ENCODE measurements at regions not wholly inside any gene's neighbourhood (a gene's known extent, or its start where the extent isn't known, plus 50 kb on each side); places are given as distances from the start of the nearest gene placed in this dataset.

DNA sequence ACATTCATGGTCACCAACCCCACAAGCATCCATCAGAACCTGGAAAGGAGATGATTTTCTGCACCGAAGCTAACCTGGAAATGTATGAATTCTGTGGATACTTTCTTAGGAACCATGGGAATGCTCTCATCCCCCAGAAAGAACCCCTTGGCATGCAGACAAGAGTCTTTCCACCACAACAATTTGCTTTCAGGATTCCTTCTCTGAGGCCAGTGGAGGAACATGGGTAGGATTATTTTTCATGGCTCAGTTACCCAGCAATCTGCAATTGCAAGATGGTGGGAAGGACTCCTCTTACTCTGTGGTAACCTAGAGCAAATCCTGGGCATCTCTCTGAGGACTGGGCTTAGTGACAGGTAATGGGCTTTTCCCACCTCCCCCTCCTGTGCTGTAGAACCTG, 131.9 kb upstream of the MSX1 start:
- H3K36me3 Mint-ChIP-seq, result peaks cover 22 to 38% of the 10 kb centered on the region in 2 donors
- H3K27ac Mint-ChIP-seq, result no peak overlapping the region
- DNase-seq (ENCODE audit: low spot score in 2 of 2) (no peak), ATAC-seq (no peak)
- H3K9me3 Mint-ChIP-seq, result peaks cover 35 to 39% of the 10 kb centered on the region in 2 donors

DNA sequence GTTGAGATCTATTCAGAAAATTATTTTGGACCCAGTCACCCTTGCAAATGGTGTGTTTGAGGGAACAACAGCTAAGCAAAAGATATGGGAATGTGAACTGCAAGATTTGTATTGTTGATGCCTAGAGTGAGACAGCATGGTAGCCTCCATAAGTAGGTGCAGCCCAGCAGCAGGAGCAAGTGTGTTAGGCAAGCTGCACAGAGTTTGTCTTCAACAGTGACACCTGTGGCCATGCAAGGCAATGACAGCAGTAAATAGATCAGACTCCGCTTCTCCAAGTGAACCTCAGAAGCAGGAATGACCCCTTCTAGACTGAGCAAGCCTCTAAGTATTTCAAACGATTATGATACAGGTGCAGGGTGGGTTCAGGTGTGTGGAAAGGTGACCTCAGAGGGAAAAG, 133.4 kb upstream of the MSX1 start:
- Mint-ChIP-seq H3K27ac (no peak overlapping the region), H3K9me3 (peaks cover 35 to 39% of the 10 kb centered on the region in 2 donors), H3K36me3 (peaks cover 22 to 43% of the 10 kb centered on the region in 2 donors)
- DNase-seq (ENCODE audit: low spot score in 2 of 2) (no peak), ATAC-seq (no peak)

DNA sequence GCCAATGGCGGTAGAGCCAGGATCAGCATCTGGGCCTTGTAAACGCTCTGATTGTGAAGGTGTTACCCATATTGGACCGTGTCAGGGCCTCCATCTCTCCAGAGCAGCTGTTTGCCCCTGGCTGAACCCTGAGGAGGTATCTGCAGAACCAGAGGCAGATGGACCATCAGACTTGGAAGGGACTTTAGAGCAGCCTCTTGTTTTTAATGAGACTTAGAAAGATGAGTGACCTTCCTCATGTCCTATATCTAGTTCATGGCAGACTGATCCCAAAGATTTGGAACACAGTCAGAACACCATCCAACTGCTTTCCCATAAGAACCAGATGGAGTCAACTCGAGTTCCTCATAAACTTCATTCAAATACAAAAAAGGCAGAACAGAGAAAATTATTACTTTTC, 135.1 kb upstream of the MSX1 start:
- Mint-ChIP-seq H3K9me3 (peaks cover 35 to 40% of the 10 kb centered on the region in 2 donors), H3K27ac (no peak overlapping the region), H3K36me3 (peaks cover 22 to 43% of the 10 kb centered on the region in 2 donors)
- ATAC-seq, result no peak
- no peak for DNase-seq (ENCODE audit: low spot score in 2 of 2)

DNA sequence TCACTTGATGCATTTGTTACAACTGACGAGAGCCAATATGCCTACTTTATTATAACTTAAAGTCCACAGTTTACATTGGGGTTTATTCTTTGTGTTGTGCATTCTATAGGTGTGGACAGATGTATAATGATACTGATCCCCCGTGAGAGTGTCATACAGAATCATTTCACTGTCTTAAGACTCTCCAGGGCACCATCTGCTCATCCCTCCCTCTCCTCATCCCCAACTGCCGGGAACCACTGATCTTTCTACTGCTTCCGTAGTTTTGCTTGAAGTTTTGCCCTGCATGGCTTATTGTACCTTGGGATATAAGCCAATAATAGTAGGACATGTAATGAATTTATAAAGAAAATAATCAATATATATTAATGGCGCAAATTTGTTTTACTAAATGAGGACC, 137.8 kb upstream of the MSX1 start:
- DNase-seq (ENCODE audit: low spot score in 2 of 2), result no peak
- Mint-ChIP-seq H3K36me3 (peaks cover 16 to 40% of the 10 kb centered on the region in 2 donors), H3K9me3 (peaks cover 30 to 40% of the 10 kb centered on the region in 2 donors), H3K27ac (no peak overlapping the region)
- ATAC-seq, result no peak

DNA sequence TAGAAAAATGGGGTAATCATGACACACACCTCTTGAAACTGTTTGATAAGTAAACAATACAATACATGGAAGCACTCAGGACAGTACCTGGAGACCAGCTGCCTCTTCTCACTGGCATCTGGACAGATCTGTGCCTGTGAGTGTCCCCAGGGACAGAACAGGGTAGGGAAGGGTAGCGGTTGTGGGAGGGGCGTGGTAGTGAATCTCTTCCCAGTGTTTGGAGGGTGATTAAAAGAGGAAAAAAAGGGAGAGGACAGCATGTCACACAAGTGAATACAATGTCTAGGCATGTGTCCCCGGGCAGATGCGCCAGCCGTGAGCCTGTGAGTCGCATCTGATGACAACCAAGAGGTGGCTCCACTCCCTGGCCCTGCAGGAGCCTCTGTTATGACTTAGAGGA, 138.8 kb upstream of the MSX1 start:
- Mint-ChIP-seq H3K9me3 (peaks cover 21 to 30% of the 10 kb centered on the region in 2 donors), H3K27ac (no peak overlapping the region), H3K36me3 (peaks cover 6 to 30% of the 10 kb centered on the region in 2 donors)
- DNase-seq (ENCODE audit: low spot score in 2 of 2), result no peak
- no peak for ATAC-seq

DNA sequence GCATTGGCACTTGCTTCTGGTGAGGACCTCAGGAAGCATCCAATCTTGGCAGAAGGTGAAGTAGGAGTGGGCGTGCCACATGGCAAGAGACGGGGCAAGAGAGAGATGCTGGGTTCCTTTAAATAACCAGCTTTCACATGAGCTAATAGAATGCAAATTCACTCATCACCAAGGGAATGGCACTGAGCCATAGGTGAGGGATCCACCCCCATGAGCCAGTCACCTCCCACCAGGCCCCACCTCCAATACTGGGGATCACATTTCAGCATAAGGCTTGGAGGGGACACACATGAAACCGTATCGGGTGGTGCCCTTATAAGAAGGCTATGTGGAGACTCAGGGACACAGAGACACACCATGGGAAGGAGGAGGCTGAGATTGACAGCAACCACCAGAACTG, 140.0 kb upstream of the MSX1 start:
- H3K36me3 Mint-ChIP-seq, result peaks cover 0 to 23% of the 10 kb centered on the region in 2 donors
- no peak for DNase-seq (ENCODE audit: low spot score in 2 of 2)
- H3K9me3 Mint-ChIP-seq, result peaks cover 15 to 24% of the 10 kb centered on the region in 2 donors
- ATAC-seq, result no peak
- H3K27ac Mint-ChIP-seq, result no peak overlapping the region

DNA sequence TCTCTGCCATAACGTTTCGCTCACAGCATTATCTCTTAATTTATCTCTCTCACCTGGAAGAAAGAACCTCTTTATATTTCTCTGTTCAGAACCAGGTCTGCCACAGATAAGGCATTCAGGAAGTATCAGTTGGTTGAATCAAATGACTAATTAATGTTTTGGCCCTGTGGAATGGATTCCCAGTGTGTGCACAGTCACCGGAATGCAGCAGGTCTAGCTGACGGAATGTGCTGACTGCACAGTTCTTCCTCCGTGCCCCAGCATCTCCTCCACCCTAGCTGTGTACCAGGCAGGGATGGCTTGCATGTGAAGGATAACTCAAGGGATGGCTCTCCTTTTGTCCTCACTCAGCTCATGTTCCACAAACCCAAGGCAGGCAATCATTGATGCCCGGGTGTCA, 141.8 kb upstream of the MSX1 start:
- Mint-ChIP-seq H3K9me3 (peaks cover 5 to 11% of the 10 kb centered on the region in 2 donors), H3K36me3 (peaks cover 0 to 9% of the 10 kb centered on the region in 2 donors), H3K27ac (peak overlapping the region in 1 of 2 donors; percentile 52)
- DNase-seq (ENCODE audit: low spot score in 2 of 2), result no peak
- ATAC-seq, result no peak

DNA sequence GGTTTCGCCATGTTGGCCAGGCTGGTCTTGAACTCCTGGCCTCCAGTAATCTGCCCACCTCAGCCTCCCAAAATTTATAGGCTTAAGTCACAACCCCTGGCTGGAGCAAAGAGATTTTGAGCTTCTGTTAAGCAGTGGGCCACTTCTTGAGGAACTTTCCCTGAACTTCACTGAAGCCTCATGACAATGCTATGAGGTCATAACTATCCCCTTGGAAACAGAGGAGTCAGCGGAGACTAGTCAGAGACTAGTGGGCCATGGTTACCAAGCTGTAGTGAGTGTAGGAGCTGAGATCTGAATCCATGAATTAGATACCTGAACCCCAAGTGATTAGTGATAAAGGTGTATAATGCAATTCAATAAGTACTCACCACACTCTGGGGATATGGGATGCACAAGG, 145.1 kb upstream of the MSX1 start:
- Mint-ChIP-seq H3K36me3 (peaks cover 0 to 5% of the 10 kb centered on the region in 2 donors), H3K27ac (no peak overlapping the region), H3K9me3 (no peaks in the 10 kb centered on the region)
- ATAC-seq (no peak), DNase-seq (ENCODE audit: low spot score in 2 of 2) (no peak)

DNA sequence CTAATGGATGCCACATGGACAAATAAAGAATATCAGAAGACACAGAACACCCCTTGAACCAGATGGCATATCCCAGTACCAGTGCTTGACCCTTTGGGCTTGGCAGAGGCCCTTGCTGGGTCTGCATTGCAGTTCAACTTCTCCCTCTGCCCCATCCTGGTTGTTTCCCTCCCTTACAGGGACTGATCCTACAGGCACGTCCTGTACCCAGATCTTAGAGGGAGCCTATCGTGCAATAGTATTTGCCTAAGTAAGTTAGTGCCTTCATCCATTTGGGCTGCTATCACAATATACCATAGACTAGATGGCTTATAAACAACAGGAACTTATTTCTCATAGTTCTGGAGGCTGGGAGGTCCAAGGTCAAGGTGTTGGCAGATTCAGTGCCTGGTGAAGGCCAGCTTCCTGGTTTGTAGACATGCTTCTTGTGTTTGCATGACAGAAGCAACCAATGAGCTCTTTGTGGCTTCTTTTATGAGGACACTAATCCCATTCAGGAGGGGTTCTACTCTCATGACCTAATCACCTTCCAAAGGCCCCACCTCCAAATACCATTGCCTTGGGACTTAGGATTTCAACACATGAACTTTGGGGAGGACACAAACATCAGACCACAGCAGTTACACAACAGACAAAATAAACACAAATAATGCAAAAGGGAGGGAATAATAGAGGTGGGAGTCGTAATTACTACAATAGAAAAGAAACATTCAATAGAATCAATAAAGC, 146.5 kb upstream of the MSX1 start:
- ATAC-seq (no peak), DNase-seq (ENCODE audit: low spot score in 2 of 2) (no peak)
- H3K27ac Mint-ChIP-seq, result peak overlapping the region in 1 of 2 donors; percentile 73

DNA sequence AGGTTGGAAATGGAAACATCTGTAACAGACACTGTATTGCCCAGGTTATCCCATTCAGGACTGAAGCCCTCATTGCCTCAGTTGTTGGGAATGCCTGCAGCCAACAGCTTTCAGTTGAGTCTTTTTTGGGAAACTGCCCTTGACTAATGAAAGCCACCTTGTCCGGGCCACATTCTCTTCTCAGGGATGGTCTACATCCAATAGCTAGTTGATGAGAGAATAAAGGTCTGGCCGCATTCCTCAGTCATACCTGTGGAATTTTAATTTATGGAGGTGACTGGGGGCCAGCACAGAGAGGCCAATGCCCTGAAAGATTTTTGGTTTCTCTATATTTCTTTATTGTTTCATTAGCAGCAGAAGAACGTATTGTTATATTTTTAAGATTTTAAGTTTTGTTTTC, 147.6 kb upstream of the MSX1 start:
- DNase-seq (ENCODE audit: low spot score in 2 of 2) (no peak), ATAC-seq (no peak)
- Mint-ChIP-seq H3K9me3 (peaks cover 4 to 5% of the 10 kb centered on the region in 2 donors), H3K36me3 (peaks cover 7 to 15% of the 10 kb centered on the region in 2 donors), H3K27ac (no peak overlapping the region)

More for the DNA sequence above, 146.5 kb upstream of the MSX1 start:
- H3K36me3 Mint-ChIP-seq, result peaks cover 7 to 13% of the 10 kb centered on the region in 2 donors
- peaks cover 4 to 5% of the 10 kb centered on the region in 2 donors for H3K9me3 Mint-ChIP-seq

DNA sequence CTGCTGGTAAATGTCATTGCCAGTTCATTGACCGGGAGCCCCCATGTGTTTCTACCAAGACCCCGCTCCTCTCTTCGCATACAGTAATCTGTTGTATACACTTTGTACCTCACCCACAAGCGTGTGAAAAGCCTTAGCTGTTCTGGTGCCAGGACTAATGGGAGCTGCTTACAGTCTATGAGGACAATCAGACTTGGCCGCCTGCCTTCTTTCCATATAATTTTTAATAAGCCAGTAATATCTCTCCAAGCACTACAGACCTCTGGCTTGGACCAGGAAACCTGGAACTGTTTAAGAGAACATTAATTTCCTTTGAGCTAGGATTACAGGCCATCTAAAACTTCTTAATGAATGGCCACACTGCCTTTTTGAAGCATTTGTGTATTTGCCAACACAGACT, 149.7 kb upstream of the MSX1 start:
- DNase-seq (ENCODE audit: low spot score in 2 of 2) (no peak), ATAC-seq (no peak)
- Mint-ChIP-seq H3K36me3 (peaks cover 15 to 22% of the 10 kb centered on the region in 2 donors), H3K27ac (no peak overlapping the region), H3K9me3 (peaks cover 4 to 5% of the 10 kb centered on the region in 2 donors)

DNA sequence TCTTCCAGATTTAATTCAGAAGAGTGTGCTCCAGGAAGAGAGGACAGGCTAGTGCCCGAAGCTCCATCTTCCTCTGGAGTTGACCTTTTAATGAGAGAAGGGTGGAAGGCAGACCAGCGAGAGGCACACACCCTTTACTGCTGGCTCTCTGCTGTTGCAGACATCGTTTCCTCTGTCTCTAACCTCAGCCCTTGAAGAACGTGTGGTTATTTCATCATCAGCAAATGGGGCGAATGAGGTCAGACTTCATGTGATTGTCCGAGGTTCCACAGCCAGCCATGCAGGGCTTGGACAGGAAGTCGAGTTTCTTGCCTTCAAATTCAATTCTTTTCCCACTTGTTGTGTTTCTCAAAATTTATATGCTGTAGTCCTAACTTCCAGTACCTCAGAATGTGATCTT, 155.2 kb upstream of the MSX1 start:
- Mint-ChIP-seq H3K27ac (no peak overlapping the region), H3K9me3 (peaks cover 4 to 5% of the 10 kb centered on the region in 2 donors), H3K36me3 (peaks cover 15 to 35% of the 10 kb centered on the region in 2 donors)
- no peak for ATAC-seq
- no peak for DNase-seq (ENCODE audit: low spot score in 2 of 2)

DNA sequence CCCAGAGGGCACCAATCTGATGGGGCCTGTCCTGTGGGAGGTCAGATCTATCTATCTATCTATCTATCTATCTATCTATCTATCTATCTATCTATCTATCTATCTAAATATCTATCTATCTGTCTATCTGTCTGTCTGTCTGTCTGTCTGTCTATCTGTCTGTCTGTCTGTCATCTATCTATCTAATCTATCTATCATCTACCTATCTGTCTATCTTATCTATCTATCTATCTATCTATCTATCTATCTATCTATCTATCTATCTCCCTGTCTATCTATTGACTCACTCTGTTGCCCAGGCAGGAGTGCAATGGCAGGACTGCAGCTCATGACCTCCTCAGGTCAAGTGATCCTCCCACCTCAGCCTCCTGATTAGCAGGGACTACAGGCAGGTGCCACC, 155.7 kb upstream of the STX18 start:
- no peaks in the 10 kb centered on the region for H3K9me3 Mint-ChIP-seq
- DNase-seq (ENCODE audit: low spot score in 2 of 2) (no peak), ATAC-seq (no peak)
- H3K27ac Mint-ChIP-seq, result no peak overlapping the region
- H3K36me3 Mint-ChIP-seq, result peaks cover 0 to 7% of the 10 kb centered on the region in 2 donors

DNA sequence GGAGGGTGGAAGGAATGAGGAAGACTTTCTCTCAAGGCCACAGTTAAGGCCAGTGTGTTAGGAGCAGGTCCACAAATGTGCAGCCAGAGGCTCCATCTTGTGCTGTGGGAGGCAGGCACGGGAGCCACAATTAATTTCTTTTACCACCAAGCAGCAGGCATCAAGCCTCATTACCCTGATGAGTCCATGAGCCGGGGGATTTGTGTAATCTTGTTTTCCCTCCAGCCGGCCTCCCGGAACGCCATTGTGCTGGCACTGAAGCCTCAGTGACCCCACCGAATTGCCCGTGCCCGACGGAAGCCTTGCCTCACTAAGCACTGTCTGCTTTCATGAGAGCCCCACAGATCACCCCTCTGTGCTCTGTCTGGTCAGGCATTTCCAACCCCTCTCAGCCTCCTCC, 154.7 kb upstream of the STX18 start:
- no peak for DNase-seq (ENCODE audit: low spot score in 2 of 2)
- no peak for ATAC-seq
- Mint-ChIP-seq H3K27ac (no peak overlapping the region), H3K36me3 (peaks cover 4 to 5% of the 10 kb centered on the region in 2 donors), H3K9me3 (no peaks in the 10 kb centered on the region)

DNA sequence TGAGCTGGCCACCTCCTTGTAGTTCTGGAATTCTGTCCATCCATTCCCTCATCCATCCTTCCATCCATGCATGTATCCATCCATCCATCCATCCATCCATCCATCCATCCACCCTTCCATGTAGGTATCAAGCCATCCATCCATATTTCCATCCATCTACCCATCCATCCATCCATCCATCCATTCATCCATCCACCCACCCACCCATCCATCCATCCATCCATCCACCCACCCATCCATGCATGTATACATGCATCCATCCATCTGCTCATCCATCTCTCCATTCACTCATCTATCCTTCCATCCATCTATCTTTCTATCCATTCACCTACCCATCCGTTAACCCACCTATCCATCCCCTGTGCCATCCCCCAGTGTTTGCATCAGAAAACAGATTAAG, 153.6 kb upstream of the STX18 start:
- no peak for ATAC-seq
- Mint-ChIP-seq H3K9me3 (peaks cover 0 to 5% of the 10 kb centered on the region in 2 donors), H3K36me3 (peaks cover 7 to 11% of the 10 kb centered on the region in 2 donors)

DNA sequence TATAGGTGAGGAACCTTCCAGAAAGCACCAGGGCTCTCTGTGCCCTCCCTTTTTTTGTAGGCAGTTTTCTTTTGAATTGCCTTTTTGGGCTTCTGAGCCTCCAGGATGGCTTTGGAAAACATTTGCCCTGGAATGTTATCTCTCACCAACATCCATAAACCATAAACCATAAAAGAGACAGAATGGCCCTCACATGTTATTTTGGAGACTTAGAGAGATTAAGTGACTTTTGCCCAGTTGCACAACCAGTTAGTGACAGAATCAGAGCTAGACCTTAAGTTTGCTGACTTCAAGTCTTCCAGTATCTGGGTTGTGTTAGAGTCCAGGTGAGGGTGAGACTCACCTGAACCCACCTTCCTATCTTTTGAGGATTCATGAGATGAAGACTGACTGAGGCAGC, 153.0 kb upstream of the STX18 start:
- Mint-ChIP-seq H3K27ac (no peak overlapping the region), H3K36me3 (peaks cover 13 to 18% of the 10 kb centered on the region in 2 donors), H3K9me3 (peaks cover 0 to 5% of the 10 kb centered on the region in 2 donors)
- ATAC-seq (no peak), DNase-seq (ENCODE audit: low spot score in 2 of 2) (no peak)

More for the DNA sequence above, 153.6 kb upstream of the STX18 start:
- H3K27ac Mint-ChIP-seq, result no peak overlapping the region
- no peak for DNase-seq (ENCODE audit: low spot score in 2 of 2)

DNA sequence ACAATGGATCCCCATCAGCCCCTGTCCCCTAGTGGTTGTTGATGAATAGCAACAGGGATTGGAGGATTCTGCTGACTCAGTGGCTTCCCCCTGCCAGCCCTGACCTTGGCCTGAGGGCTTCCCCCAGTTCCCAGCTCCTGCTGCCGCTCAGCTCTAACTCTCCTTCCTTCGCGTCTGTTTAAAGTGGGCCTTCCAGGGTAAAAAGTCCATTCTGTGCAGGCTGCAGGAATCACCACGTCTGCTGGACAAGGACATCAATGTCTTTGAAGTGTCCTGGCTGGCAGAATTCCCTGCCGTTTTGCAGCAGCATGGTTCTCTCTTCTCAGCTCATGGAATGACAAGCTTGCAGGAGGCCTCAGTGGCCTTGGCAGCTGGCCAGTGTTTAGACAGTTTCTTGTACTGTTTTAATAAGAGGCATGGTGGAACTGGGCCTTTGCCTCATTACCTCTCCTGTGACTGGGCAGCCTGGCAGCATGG, 152.5 kb upstream of the STX18 start:
- Mint-ChIP-seq H3K9me3 (peaks cover 0 to 5% of the 10 kb centered on the region in 2 donors), H3K27ac (no peak overlapping the region), H3K36me3 (peaks cover 18% of the 10 kb centered on the region in 2 donors)
- no peak for ATAC-seq
- no peak for DNase-seq (ENCODE audit: low spot score in 2 of 2)

DNA sequence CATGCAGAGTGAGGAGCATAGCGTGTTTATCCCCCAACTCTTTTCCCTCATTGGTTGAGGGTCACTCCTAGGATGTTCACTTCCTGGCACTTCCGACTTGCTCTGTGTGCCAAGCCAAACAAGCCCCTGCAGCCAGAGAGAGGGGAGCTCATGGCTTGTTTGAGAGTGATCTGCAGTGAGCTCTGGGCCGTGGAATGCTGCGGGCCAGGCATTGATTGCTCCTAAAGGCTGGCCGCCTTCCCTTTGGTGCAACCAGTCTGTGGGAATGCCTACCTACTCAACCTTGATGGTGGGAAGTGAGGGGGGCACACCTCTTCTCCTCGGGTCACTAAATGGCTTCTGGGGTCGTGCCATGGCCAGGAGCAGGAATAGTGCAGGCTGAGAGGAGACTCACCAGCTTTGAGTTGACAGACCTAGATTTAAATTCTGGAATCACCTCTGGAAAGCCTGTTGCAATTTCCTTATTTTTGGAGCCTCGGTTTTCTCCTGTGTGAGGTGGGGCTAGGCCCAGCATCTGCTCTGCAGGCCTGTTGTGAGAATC, 152.0 kb upstream of the STX18 start:
- H3K27ac Mint-ChIP-seq, result no peak overlapping the region
- H3K36me3 Mint-ChIP-seq, result peaks cover 18 to 19% of the 10 kb centered on the region in 2 donors
- peaks cover 0 to 5% of the 10 kb centered on the region in 2 donors for H3K9me3 Mint-ChIP-seq
- DNase-seq (ENCODE audit: low spot score in 2 of 2) (no peak), ATAC-seq (no peak)
